ENCODE measurements at regions not wholly inside any gene's neighbourhood (a gene's known extent, or its start where the extent isn't known, plus 50 kb on each side); places are given as distances from the start of the nearest gene placed in this dataset.

GRCh38 chr5:6169660-6170059, 208.7 kb downstream of the MED10 start:
- TF ChIP-seq POLR2A (IDR thresholded peaks at IDR 0.05) (no peak), CTCF (IDR thresholded peaks at IDR 0.05) (no peak)

All from adrenal gland (tissue), 5 donors.